ENCODE measurements at regions not wholly inside any gene's neighbourhood (a gene's known extent, or its start where the extent isn't known, plus 50 kb on each side); places are given as distances from the start of the nearest gene placed in this dataset.

DNA sequence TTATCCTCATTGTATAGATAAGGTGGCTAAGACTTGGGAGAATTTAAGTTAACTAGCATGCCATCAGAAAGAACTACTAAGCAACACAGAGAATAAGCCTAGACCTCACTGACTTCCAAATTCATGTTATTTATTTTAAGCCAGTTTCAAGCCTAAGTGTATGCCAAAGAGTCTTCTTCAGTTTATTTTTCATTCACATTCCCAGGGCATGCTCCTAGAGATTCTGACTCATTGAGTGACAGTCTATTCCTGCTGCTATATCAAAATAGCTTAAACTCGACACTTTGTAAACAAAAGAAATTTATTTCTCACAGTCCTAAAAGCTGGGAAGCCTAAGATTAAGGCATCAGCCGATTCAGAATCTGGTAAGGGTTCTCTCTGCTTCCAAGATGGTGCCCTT lies 467.1 kb downstream of the MBD2 start:
- no peaks in the 10 kb centered on the region for H3K27me3 Mint-ChIP-seq (ENCODE audit: unreplicated experiment)
- H3K4me3 Mint-ChIP-seq (ENCODE audit: unreplicated experiment) = no peak overlapping the region
- no peak for DNase-seq (ENCODE audit: low spot score)
- H3K36me3 Mint-ChIP-seq (ENCODE audit: low read depth, unreplicated experiment) = no peaks in the 10 kb centered on the region
- H3K4me1 Mint-ChIP-seq (ENCODE audit: unreplicated experiment) = no peaks in the 10 kb centered on the region
- no peaks in the 10 kb centered on the region for H3K9me3 Mint-ChIP-seq (ENCODE audit: unreplicated experiment)
- TF ChIP-seq, protein P1, sequence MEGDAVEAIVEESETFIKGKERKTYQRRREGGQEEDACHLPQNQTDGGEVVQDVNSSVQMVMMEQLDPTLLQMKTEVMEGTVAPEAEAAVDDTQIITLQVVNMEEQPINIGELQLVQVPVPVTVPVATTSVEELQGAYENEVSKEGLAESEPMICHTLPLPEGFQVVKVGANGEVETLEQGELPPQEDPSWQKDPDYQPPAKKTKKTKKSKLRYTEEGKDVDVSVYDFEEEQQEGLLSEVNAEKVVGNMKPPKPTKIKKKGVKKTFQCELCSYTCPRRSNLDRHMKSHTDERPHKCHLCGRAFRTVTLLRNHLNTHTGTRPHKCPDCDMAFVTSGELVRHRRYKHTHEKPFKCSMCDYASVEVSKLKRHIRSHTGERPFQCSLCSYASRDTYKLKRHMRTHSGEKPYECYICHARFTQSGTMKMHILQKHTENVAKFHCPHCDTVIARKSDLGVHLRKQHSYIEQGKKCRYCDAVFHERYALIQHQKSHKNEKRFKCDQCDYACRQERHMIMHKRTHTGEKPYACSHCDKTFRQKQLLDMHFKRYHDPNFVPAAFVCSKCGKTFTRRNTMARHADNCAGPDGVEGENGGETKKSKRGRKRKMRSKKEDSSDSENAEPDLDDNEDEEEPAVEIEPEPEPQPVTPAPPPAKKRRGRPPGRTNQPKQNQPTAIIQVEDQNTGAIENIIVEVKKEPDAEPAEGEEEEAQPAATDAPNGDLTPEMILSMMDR (IDR thresholded peaks at IDR 0.05; ENCODE audit: unreplicated experiment) = no peak
- H3K27ac Mint-ChIP-seq (ENCODE audit: unreplicated experiment) = no peak overlapping the region

DNA sequence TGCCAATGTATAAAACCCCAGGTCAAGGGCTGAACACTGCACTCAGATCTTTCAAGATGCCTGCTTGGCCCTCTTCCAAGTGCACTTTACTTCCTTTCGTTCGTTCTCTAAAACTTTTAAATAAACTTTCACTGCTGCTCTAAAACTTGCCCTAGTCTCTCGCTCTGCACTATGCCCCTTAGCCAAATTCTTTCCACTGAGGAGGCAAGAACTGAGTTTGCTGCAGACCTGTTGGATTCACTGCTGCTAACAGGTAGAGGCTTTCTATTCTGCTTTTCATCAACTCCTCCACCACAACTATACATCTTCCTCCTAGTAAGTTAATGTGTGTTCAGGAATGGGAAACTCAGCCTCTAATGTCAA lies 467.9 kb downstream of the MBD2 start:
- H3K27me3 Mint-ChIP-seq (ENCODE audit: unreplicated experiment) = no peaks in the 10 kb centered on the region
- no peak overlapping the region for H3K4me3 Mint-ChIP-seq (ENCODE audit: unreplicated experiment)
- DNase-seq (ENCODE audit: low spot score) = no peak
- no peaks in the 10 kb centered on the region for H3K36me3 Mint-ChIP-seq (ENCODE audit: low read depth, unreplicated experiment)
- H3K4me1 Mint-ChIP-seq (ENCODE audit: unreplicated experiment) = no peaks in the 10 kb centered on the region
- H3K9me3 Mint-ChIP-seq (ENCODE audit: unreplicated experiment) = no peaks in the 10 kb centered on the region
- TF ChIP-seq, protein P1 (IDR thresholded peaks at IDR 0.05; ENCODE audit: unreplicated experiment) = no peak
- no peak overlapping the region for H3K27ac Mint-ChIP-seq (ENCODE audit: unreplicated experiment)

DNA sequence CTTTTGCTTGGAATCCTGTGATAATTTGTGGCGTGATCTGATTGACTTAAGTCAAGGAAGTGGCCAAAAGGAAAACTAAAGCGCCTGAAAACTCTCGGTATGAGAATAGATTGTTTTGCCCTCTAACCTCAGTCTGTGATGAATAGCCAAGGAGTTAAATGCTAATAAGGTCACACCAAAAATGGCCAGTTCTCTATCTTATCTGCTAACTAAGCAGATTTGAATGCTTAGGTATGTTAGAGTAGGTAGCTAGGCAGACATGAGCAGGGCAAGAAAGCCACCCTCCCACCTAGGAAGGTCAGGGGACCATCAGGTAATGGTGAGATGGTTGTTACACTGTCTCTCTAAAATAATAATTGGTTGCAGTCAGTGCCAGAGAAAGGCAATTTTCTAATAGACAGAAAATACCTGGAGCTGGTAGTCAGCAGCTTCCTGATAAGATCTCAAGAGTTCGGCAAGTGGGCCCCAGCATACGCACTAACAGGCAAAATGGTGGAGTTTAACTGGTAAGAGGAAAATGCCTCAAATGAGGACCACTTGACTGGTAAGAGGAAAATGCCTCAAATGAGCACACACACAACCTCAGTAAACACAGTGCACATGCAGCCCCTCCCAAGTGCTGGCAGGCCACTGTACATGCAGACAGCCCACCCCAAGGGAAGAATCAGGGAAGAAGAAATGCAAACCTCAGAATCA lies 468.4 kb downstream of the MBD2 start:
- no peaks in the 10 kb centered on the region for H3K27me3 Mint-ChIP-seq (ENCODE audit: unreplicated experiment)
- TF ChIP-seq, protein P1 (IDR thresholded peaks at IDR 0.05; ENCODE audit: unreplicated experiment) = no peak
- no peaks in the 10 kb centered on the region for H3K4me1 Mint-ChIP-seq (ENCODE audit: unreplicated experiment)
- no peak overlapping the region for H3K4me3 Mint-ChIP-seq (ENCODE audit: unreplicated experiment)
- no peaks in the 10 kb centered on the region for H3K36me3 Mint-ChIP-seq (ENCODE audit: low read depth, unreplicated experiment)
- H3K27ac Mint-ChIP-seq (ENCODE audit: unreplicated experiment) = no peak overlapping the region
- DNase-seq (ENCODE audit: low spot score) = no peak
- H3K9me3 Mint-ChIP-seq (ENCODE audit: unreplicated experiment) = no peaks in the 10 kb centered on the region

DNA sequence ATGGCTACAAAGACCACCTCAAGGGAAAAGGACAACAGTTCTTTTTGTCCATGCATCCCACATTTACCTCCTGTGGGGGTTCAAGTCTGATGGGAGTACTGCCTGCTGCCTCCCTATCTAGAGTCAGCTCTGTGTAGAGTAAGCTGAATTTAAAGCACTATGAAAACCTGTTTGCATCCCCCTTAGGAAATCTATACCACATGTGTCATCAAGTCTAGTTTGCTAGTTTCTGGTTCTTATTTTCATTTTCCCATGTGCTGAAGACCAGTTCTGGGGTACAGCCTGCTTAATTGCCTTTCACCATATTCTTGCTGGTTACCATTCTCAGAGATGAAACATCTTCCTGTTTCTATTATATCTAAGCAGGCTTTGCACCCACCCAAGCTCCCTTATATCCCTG lies 470.3 kb downstream of the MBD2 start:
- Mint-ChIP-seq H3K4me3 (ENCODE audit: unreplicated experiment) (no peak overlapping the region), H3K36me3 (ENCODE audit: low read depth, unreplicated experiment) (no peaks in the 10 kb centered on the region), H3K4me1 (ENCODE audit: unreplicated experiment) (no peaks in the 10 kb centered on the region), H3K27ac (ENCODE audit: unreplicated experiment) (no peak overlapping the region), H3K27me3 (ENCODE audit: unreplicated experiment) (no peaks in the 10 kb centered on the region), H3K9me3 (ENCODE audit: unreplicated experiment) (no peaks in the 10 kb centered on the region)
- no peak for DNase-seq (ENCODE audit: low spot score)
- TF ChIP-seq, protein P1 (IDR thresholded peaks at IDR 0.05; ENCODE audit: unreplicated experiment) = no peak

DNA sequence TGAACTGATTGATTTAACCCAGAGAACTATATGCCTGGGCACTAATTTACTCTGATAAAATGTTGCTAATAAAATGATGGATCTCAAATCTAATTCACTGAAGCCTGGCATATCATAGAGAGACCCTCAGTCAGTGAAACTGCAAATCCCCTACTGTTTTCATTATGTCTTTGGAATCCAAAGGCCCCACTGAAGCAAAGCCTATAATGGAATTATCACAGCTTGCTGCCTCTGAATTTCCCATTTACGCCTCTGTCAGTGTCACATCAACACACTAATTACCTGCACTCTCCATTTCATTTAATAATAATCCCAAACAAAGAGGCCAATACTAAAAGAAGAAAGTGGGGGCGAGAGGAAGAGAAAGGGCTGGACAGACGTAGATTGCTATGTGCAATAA lies 470.9 kb downstream of the MBD2 start:
- Mint-ChIP-seq H3K27me3 (ENCODE audit: unreplicated experiment) (no peaks in the 10 kb centered on the region), H3K36me3 (ENCODE audit: low read depth, unreplicated experiment) (no peaks in the 10 kb centered on the region), H3K4me3 (ENCODE audit: unreplicated experiment) (no peak overlapping the region), H3K4me1 (ENCODE audit: unreplicated experiment) (peaks cover 5% of the 10 kb centered on the region), H3K27ac (ENCODE audit: unreplicated experiment) (no peak overlapping the region), H3K9me3 (ENCODE audit: unreplicated experiment) (no peaks in the 10 kb centered on the region)
- DNase-seq (ENCODE audit: low spot score) = no peak
- TF ChIP-seq, protein P1 (IDR thresholded peaks at IDR 0.05; ENCODE audit: unreplicated experiment) = no peak

Measured in endothelial cell (in vitro differentiated cells).